B cell (primary cell): ENCODE measurements at regions not wholly inside any gene's neighbourhood (a gene's known extent, or its start where the extent isn't known, plus 50 kb on each side); places are given as distances from the start of the nearest gene placed in this dataset.

Experiments
- ATAC-seq: fragments of 200-7000 bp; cut with Tn5 transposase; one replicate; pipeline ENCODE4 v1.10.0; 2021; ENCODE audit warnings: low read depth, mild to moderate bottlenecking, moderate number of reproducible peaks, moderate library complexity
- CTCF ChIA-PET: fragments of 350-600 bp; sonication (Branson Sonifier 250); formaldehyde crosslinking; loops from one replicate; lab custom pipeline; 2021; ENCODE audit warnings: antibody characterized with exemption, inconsistent platforms; lab: Charles Lee
- POLR2A ChIA-PET: fragments of 350-600 bp; sonication (Branson Sonifier 250); formaldehyde crosslinking; loops from one replicate; lab custom pipeline; 2021; ENCODE audit warnings: antibody characterized with exemption; lab: Charles Lee
- DNase-seq: peaks from one replicate; pipeline ENCODE4 v3.0.0; 2013
- H2AFZ ChIP-seq: 2 replicates; pipeline ENCODE4 v1.6.1; 2012; ENCODE audit warnings: mild to moderate bottlenecking, low read depth, low read length; ENCODE audit not compliant: insufficient read depth, poor library complexity, severe bottlenecking
- H3K27ac ChIP-seq, 2 donors: 1 replicate in 1 of 2; 2 replicates in 1 of 2; pipeline ENCODE4 v1.5.1; 2012 to 2013; ENCODE audit warnings: low read length in 2 of 2, mild to moderate bottlenecking in 2 of 2, moderate library complexity in 1 of 2
- H3K27me3 ChIP-seq, 4 experiments: fragments of 200-600 bp in 1 of 4; sonication (generic) in 1 of 4; replicated peaks in 1 of 4; 1 replicate in 2 of 4; 2 replicates in 2 of 4; pipeline versions ENCODE4 v1.6.1 to v1.7.0; 2013 to 2016; ENCODE audit warnings: low read length in 3 of 4, mild to moderate bottlenecking in 2 of 4, mixed read lengths in 1 of 4, moderate library complexity in 1 of 4; ENCODE audit not compliant: insufficient read depth in 4 of 4, control insufficient read depth in 3 of 4; ENCODE audit errors: control extremely low read depth in 1 of 4
- H3K36me3 ChIP-seq, 2 experiments: replicated peaks in 1 of 2; 1 replicate in 1 of 2; 2 replicates in 1 of 2; pipeline versions ENCODE4 v1.6.1 to v1.7.1; 2013; ENCODE audit warnings: low read length in 1 of 2; ENCODE audit not compliant: insufficient read depth in 2 of 2, control insufficient read depth in 1 of 2; ENCODE audit errors: control extremely low read depth in 1 of 2, extremely low read depth in 1 of 2
- H3K4me1 ChIP-seq, 2 donors: fragments of 200-600 bp in 1 of 2; sonication (generic) in 1 of 2; 1 replicate in 1 of 2; 2 replicates in 1 of 2; pipeline versions ENCODE4 v1.5.1 to v1.6.1; 2013 to 2017; ENCODE audit warnings: low read length in 2 of 2; ENCODE audit not compliant: control insufficient read depth in 2 of 2, insufficient read depth in 2 of 2
- H3K4me2 ChIP-seq: replicated peaks from 2 replicates; pipeline ENCODE3; 2012; ENCODE audit warnings: mild to moderate bottlenecking, low read depth, low read length; ENCODE audit not compliant: poor library complexity, severe bottlenecking
- H3K4me3 ChIP-seq, 5 experiments: fragments of 200-600 bp in 1 of 5; sonication (generic) in 1 of 5; 1 replicate in 3 of 5; 2 replicates in 2 of 5; pipeline versions ENCODE4 v1.5.1 to v1.7.0; 2011 to 2016; ENCODE audit warnings: low read length in 4 of 5, mild to moderate bottlenecking in 4 of 5, low read depth in 2 of 5, control low read depth in 1 of 5, moderate library complexity in 1 of 5; ENCODE audit not compliant: insufficient read depth in 1 of 5; ENCODE audit errors: control extremely low read depth in 1 of 5, extremely low read depth in 1 of 5
- H3K79me2 ChIP-seq: fragments of 200-600 bp; sonication (generic); one replicate; pipeline ENCODE4 v1.6.0; 2016; ENCODE audit warnings: low read length; ENCODE audit not compliant: control insufficient read depth, insufficient read depth
- H3K9ac ChIP-seq: fragments of 200-600 bp; sonication (generic); 2 replicates; pipeline ENCODE4 v1.6.1; 2017; ENCODE audit warnings: mild to moderate bottlenecking, low read length, moderate library complexity
- H3K9me3 ChIP-seq, 3 donors: one replicate each; pipeline versions ENCODE4 v1.6.1 to v1.7.1; 2013; ENCODE audit warnings: low read length in 2 of 3; ENCODE audit not compliant: control insufficient read depth in 2 of 3, insufficient read depth in 1 of 3; ENCODE audit errors: control extremely low read depth in 1 of 3
- H4K20me1 ChIP-seq: 2 replicates; pipeline ENCODE4 v1.6.0; 2012; ENCODE audit warnings: mild to moderate bottlenecking, low read length; ENCODE audit not compliant: insufficient read depth, control insufficient read depth, poor library complexity, severe bottlenecking
- H3K27ac Mint-ChIP-seq: one replicate; pipeline ENCODE4 v1.8.0; 2021; ENCODE audit warnings: mixed read lengths
- H3K27me3 Mint-ChIP-seq: one replicate; pipeline ENCODE4 v1.8.0; 2021; ENCODE audit warnings: mixed read lengths
- H3K4me1 Mint-ChIP-seq: one replicate; pipeline ENCODE4 v1.8.0; 2021; ENCODE audit warnings: mixed read lengths
- H3K4me3 Mint-ChIP-seq: one replicate; pipeline ENCODE4 v1.8.0; 2021; ENCODE audit warnings: mixed read lengths
- H3K9me3 Mint-ChIP-seq: one replicate; pipeline ENCODE4 v1.8.0; 2022; ENCODE audit warnings: mixed read lengths; ENCODE audit not compliant: insufficient read depth
- EZH2 ChIP-seq: IDR thresholded peaks from 2 replicates; pipeline ENCODE4 v1.6.1; 2012; ENCODE audit warnings: borderline replicate concordance, low read depth, mild to moderate bottlenecking, moderate library complexity, low read length; ENCODE audit not compliant: insufficient read depth, poor library complexity, severe bottlenecking
- WGBS: methylation state at CpG from one replicate; pipeline ENCODE4 v1.1.5; 2013; ENCODE audit warnings: missing lambda C conversion rate; ENCODE audit not compliant: insufficient coverage; 5-methylcytosine and 5-hydroxymethylcytosine counted together
- intact Hi-C: fragments of 100-400 bp; cut with micrococcal nuclease; formaldehyde crosslinking; loops from one replicate; pipeline ENCODE4 v1.10.0; 2022
- TF ChIP-seq, protein P1 (sequence below): fragments of 200-600 bp; IDR thresholded peaks from one replicate; pipeline ENCODE4 v1.8.0; 2022; ENCODE audit warnings: antibody characterized with exemption, mild to moderate bottlenecking

DNA sequence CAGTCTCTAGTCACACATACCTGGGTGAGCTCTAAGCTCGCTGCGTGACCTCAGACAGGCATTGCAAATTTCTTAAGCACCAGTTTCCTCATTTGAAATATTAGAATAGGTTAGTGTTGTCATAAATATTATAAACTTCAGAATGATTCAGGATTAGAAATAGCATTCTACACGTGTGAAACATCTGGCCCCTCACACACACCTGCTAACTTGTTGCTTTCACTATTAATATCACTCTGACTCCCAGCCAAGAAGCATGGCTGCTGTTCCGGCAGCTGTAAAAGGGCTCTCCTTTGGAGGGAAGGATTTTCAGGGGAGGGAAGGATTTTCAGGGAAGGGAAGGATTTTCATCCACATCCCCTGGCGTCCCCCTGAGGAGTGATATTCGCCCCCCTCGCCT is 161.3 kb upstream of the GPR12 start:
- Histone ChIP-seq H3K36me3 (no peaks in the 10 kb centered on the region), H3K9me3 (no peaks in the 10 kb centered on the region), H3K79me2 (no peaks in the 10 kb centered on the region), H3K9ac (no peak overlapping the region), H3K4me2 (no peak overlapping the region), H3K27me3 (peaks cover 0 to 19% (median 3%) of the 10 kb centered on the region in 4 experiments), H4K20me1 (no peaks in the 10 kb centered on the region), H3K27ac (no peak overlapping the region), H2AFZ (no peak overlapping the region), H3K4me3 (no peak overlapping the region), H3K4me1 (no peaks in the 10 kb centered on the region)
- Mint-ChIP-seq H3K9me3 (no peaks in the 10 kb centered on the region), H3K27me3 (peaks cover 51% of the 10 kb centered on the region), H3K4me1 (no peaks in the 10 kb centered on the region), H3K27ac (no peak overlapping the region), H3K4me3 (no peak overlapping the region)
- TF ChIP-seq EZH2 = no peak
- TF ChIP-seq, protein P1, sequence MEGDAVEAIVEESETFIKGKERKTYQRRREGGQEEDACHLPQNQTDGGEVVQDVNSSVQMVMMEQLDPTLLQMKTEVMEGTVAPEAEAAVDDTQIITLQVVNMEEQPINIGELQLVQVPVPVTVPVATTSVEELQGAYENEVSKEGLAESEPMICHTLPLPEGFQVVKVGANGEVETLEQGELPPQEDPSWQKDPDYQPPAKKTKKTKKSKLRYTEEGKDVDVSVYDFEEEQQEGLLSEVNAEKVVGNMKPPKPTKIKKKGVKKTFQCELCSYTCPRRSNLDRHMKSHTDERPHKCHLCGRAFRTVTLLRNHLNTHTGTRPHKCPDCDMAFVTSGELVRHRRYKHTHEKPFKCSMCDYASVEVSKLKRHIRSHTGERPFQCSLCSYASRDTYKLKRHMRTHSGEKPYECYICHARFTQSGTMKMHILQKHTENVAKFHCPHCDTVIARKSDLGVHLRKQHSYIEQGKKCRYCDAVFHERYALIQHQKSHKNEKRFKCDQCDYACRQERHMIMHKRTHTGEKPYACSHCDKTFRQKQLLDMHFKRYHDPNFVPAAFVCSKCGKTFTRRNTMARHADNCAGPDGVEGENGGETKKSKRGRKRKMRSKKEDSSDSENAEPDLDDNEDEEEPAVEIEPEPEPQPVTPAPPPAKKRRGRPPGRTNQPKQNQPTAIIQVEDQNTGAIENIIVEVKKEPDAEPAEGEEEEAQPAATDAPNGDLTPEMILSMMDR = no peak
- 53% methylated on average over 3 of the region's 7 CpGs for WGBS
- ChIA-PET POLR2A (no interaction called here), CTCF (interaction anchor here (1.1 kb wide), 1 partner anchor 8 kb away, joined by 4 read pairs; no protein-coding TSS in a partner anchor)
- DNase-seq (no peak), ATAC-seq (no peak)
- intact Hi-C loops = no loop called here

DNA sequence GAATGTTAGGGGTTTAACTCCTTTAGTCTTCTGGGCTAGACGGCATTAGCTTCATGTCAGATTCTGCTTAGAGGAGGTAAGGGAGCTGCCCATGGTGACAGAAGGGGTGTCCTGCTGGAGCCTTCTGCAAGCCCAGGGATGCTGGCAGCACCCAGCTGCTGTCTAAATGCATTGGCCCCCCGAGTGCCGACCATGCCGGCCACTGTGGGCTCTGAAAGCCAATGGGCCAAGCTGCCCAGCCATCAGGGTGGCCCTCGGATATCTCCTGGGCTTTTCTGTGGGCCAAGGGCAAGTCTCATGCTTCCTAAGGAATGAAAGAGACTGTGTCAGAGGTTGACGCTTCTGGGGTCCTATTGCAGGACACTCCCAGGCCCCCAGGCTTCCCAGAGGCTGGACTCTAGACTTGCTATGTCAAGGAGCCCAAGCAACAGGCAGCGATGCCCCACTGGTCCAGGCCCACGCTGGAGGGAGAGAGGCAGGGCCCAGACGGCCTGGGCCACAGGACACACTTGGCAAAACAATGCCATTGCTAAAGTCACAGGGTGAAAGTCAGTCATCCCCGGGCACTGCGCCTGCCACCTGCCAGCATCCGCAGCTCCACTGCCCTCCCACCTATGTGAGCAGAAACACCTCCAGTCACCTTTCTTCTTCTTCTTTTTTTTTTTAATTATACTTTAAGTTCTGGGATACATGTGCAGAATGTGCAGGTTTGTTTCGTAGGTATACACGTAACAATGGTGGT is 160.2 kb upstream of the GPR12 start:
- no peak overlapping the region for H3K4me3 Mint-ChIP-seq
- TF ChIP-seq, protein P1 = no peak
- TF ChIP-seq EZH2 = no peak
- H3K9me3 Mint-ChIP-seq = no peaks in the 10 kb centered on the region
- 91% methylated on average over 9 of the region's 14 CpGs for WGBS
- Histone ChIP-seq H3K4me1 (no peaks in the 10 kb centered on the region), H3K27ac (no peak overlapping the region), H3K27me3 (peaks cover 0 to 16% (median 3%) of the 10 kb centered on the region in 4 experiments), H3K9me3 (no peaks in the 10 kb centered on the region), H3K4me3 (no peak overlapping the region), H3K4me2 (no peak overlapping the region), H3K36me3 (no peaks in the 10 kb centered on the region), H2AFZ (no peak overlapping the region), H3K79me2 (no peaks in the 10 kb centered on the region), H3K9ac (no peak overlapping the region), H4K20me1 (no peaks in the 10 kb centered on the region)
- H3K4me1 Mint-ChIP-seq = no peaks in the 10 kb centered on the region
- DNase-seq = no peak
- intact Hi-C loops = no loop called here
- POLR2A ChIA-PET = no interaction called here
- CTCF ChIA-PET = interaction anchor here (1.1 kb wide), 1 partner anchor 9 kb away, joined by 4 read pairs; no protein-coding TSS in a partner anchor
- H3K27me3 Mint-ChIP-seq = peaks cover 43% of the 10 kb centered on the region
- no peak for ATAC-seq
- H3K27ac Mint-ChIP-seq = no peak overlapping the region
